HG02938 (cell line): ENCODE measurements at regions not wholly inside any gene's neighbourhood (a gene's known extent, or its start where the extent isn't known, plus 50 kb on each side); places are given as distances from the start of the nearest gene placed in this dataset.

ENCODE experiments used
- ATAC-seq: cut with Tn5 transposase; IDR thresholded peaks from one replicate; pipeline ENCODE4 v1.9.1; 2021; ENCODE audit warnings: mild to moderate bottlenecking, moderate library complexity; ENCODE audit not compliant: unreplicated experiment

- no peak for ATAC-seq
Measured at GRCh38 chr18:38886861-38887670, 1321.5 kb upstream of the CELF4 start.

- ATAC-seq: no peak
Measured at GRCh38 chr18:38886235-38886634, 1320.6 kb upstream of the CELF4 start.

GRCh38 chr18:38884050-38884449 is 1318.5 kb upstream of the CELF4 start:
- ATAC-seq: no peak

- ATAC-seq: no peak
Measured at GRCh38 chr18:38883111-38883510, 1317.5 kb upstream of the CELF4 start.

- no peak for ATAC-seq
Measured at GRCh38 chr18:38879871-38880270, 1314.3 kb upstream of the CELF4 start.

- ATAC-seq: no peak
Measured at GRCh38 chr18:38872342-38872741, 1306.7 kb upstream of the CELF4 start.

- ATAC-seq: no peak
Measured at GRCh38 chr18:38868757-38869156, 1303.2 kb upstream of the CELF4 start.

- ATAC-seq: no peak
Measured at GRCh38 chr18:38867680-38868079, 1302.1 kb upstream of the CELF4 start.

GRCh38 chr18:38851526-38851925 is 1285.9 kb upstream of the CELF4 start:
- no peak for ATAC-seq

GRCh38 chr18:38847326-38847725 is 1281.7 kb upstream of the CELF4 start:
- ATAC-seq: no peak

GRCh38 chr18:38843291-38843690 is 1277.7 kb upstream of the CELF4 start:
- no peak for ATAC-seq

GRCh38 chr18:38826247-38826646 is 1260.6 kb upstream of the CELF4 start:
- no peak for ATAC-seq

GRCh38 chr18:38811209-38811608 is 1245.6 kb upstream of the CELF4 start:
- no peak for ATAC-seq

- no peak for ATAC-seq
Measured at GRCh38 chr18:38810789-38811188, 1245.2 kb upstream of the CELF4 start.

GRCh38 chr18:38807915-38808314 is 1242.3 kb upstream of the CELF4 start:
- ATAC-seq: no peak

- no peak for ATAC-seq
Measured at GRCh38 chr18:38805256-38805655, 1239.7 kb upstream of the CELF4 start.

- ATAC-seq: no peak
Measured at GRCh38 chr18:38801640-38802039, 1236.0 kb upstream of the CELF4 start.

GRCh38 chr18:38796762-38797161 is 1231.2 kb upstream of the CELF4 start:
- ATAC-seq: no peak

GRCh38 chr18:38792731-38793130 is 1227.1 kb upstream of the CELF4 start:
- no peak for ATAC-seq

- no peak for ATAC-seq
Measured at GRCh38 chr18:38790786-38791185, 1225.2 kb upstream of the CELF4 start.

GRCh38 chr18:38790303-38790702 is 1224.7 kb upstream of the CELF4 start:
- no peak for ATAC-seq

- no peak for ATAC-seq
Measured at GRCh38 chr18:38789141-38789540, 1223.5 kb upstream of the CELF4 start.

- no peak for ATAC-seq
Measured at GRCh38 chr18:38786906-38787305, 1221.3 kb upstream of the CELF4 start.
